ENCODE measurements at regions not wholly inside any gene's neighbourhood (a gene's known extent, or its start where the extent isn't known, plus 50 kb on each side); places are given as distances from the start of the nearest gene placed in this dataset.

DNA sequence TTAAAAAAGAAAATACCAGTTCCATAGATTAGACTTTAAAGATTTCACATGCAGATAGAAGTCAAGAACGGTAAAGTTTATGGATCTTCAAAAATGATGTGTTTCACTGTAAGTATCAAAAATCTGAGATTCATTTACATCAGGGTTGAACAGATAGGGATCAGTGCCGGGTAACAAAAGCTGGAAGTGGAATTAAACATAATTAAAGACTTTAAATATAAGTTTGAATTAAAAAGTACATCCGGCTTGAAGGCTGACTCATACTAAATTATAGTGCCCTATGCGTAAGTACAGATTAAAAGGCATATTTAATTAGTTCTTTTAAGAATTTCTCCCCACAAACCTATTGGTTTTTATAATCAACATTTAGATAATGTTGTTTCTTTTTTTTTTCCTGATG lies 312.7 kb downstream of the PRL start:
- no peak for TF ChIP-seq POLR2AphosphoS5 (IDR thresholded peaks at IDR 0.05)
- TF ChIP-seq, protein P1, sequence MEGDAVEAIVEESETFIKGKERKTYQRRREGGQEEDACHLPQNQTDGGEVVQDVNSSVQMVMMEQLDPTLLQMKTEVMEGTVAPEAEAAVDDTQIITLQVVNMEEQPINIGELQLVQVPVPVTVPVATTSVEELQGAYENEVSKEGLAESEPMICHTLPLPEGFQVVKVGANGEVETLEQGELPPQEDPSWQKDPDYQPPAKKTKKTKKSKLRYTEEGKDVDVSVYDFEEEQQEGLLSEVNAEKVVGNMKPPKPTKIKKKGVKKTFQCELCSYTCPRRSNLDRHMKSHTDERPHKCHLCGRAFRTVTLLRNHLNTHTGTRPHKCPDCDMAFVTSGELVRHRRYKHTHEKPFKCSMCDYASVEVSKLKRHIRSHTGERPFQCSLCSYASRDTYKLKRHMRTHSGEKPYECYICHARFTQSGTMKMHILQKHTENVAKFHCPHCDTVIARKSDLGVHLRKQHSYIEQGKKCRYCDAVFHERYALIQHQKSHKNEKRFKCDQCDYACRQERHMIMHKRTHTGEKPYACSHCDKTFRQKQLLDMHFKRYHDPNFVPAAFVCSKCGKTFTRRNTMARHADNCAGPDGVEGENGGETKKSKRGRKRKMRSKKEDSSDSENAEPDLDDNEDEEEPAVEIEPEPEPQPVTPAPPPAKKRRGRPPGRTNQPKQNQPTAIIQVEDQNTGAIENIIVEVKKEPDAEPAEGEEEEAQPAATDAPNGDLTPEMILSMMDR (IDR thresholded peaks at IDR 0.05 in 8 of 11, conservative IDR thresholded peaks at IDR 0.05 in 3 of 11) = no peak
- TF ChIP-seq POLR2A (IDR thresholded peaks at IDR 0.05) = no peak
